MM.1S (cell line): ENCODE measurements at regions not wholly inside any gene's neighbourhood (a gene's known extent, or its start where the extent isn't known, plus 50 kb on each side); places are given as distances from the start of the nearest gene placed in this dataset.

Source experiments
- DNase-seq: peaks from one replicate; pipeline ENCODE4 v3.0.0-alpha.2; 2015
- H2AFZ ChIP-seq: fragments of 300-600 bp; sonication (generic); 2 replicates; pipeline ENCODE4 v1.6.0; 2016; ENCODE audit warnings: antibody characterized with exemption, low read length
- H3F3A ChIP-seq: fragments of 300-600 bp; sonication (generic); 2 replicates; pipeline ENCODE4 v1.6.1; 2016; ENCODE audit warnings: mild to moderate bottlenecking, antibody characterized with exemption, low read length, moderate library complexity, mixed read lengths; ENCODE audit not compliant: insufficient read depth
- H3K27ac ChIP-seq: fragments of 300-600 bp; sonication (generic); 2 replicates; pipeline ENCODE4 v1.5.1; 2016; ENCODE audit warnings: mild to moderate bottlenecking, low read length
- H3K27me3 ChIP-seq: fragments of 300-600 bp; sonication (generic); replicated peaks from 2 replicates; pipeline ENCODE4 v1.6.0; 2016; ENCODE audit warnings: low read length; ENCODE audit not compliant: insufficient read depth
- H3K36me3 ChIP-seq: fragments of 300-600 bp; sonication (generic); replicated peaks from 2 replicates; pipeline ENCODE4 v1.6.1; 2016; ENCODE audit warnings: mild to moderate bottlenecking, low read length, mixed read lengths; ENCODE audit not compliant: insufficient read depth
- H3K4me1 ChIP-seq: fragments of 300-600 bp; sonication (generic); 2 replicates; pipeline ENCODE4 v1.6.1; 2016; ENCODE audit warnings: low read length, mixed read lengths
- H3K4me2 ChIP-seq: fragments of 300-600 bp; sonication (generic); 2 replicates; pipeline ENCODE4 v1.6.0; 2016; ENCODE audit warnings: low read depth, low read length
- H3K4me3 ChIP-seq: fragments of 300-600 bp; sonication (generic); 2 replicates; pipeline ENCODE4 v1.5.1; 2016; ENCODE audit warnings: low read length, mixed read lengths
- H3K79me2 ChIP-seq: fragments of 300-600 bp; sonication (generic); 2 replicates; pipeline ENCODE4 v1.6.1; 2016; ENCODE audit warnings: mixed run types, low read length, mixed read lengths
- H3K9ac ChIP-seq: fragments of 300-600 bp; sonication (generic); 2 replicates; pipeline ENCODE4 v1.6.1; 2016; ENCODE audit warnings: low read length, mixed read lengths
- H3K9me2 ChIP-seq: fragments of 300-600 bp; sonication (generic); replicated peaks from 2 replicates; pipeline ENCODE4 v1.6.1; 2016; ENCODE audit warnings: mild to moderate bottlenecking, low read length, mixed read lengths; ENCODE audit not compliant: insufficient read depth
- H3K9me3 ChIP-seq: fragments of 300-600 bp; sonication (generic); replicated peaks from 2 replicates; pipeline ENCODE4 v1.6.1; 2016; ENCODE audit warnings: mild to moderate bottlenecking, low read length, mixed read lengths; ENCODE audit not compliant: insufficient read depth
- H4K20me1 ChIP-seq: fragments of 300-600 bp; sonication (generic); 2 replicates; pipeline ENCODE4 v1.6.1; 2016; ENCODE audit warnings: mild to moderate bottlenecking, low read length, moderate library complexity, mixed read lengths; ENCODE audit not compliant: insufficient read depth
- EZH2 ChIP-seq: fragments of 300-600 bp; sonication (generic); optimal IDR thresholded peaks from 2 replicates; pipeline ENCODE3; 2017; ENCODE audit warnings: low read depth, mild to moderate bottlenecking, antibody characterized with exemption, low read length, mixed read lengths
- EZH2phosphoT487 ChIP-seq: fragments of 300-600 bp; sonication (generic); IDR thresholded peaks from 2 replicates; pipeline ENCODE4 v1.6.1; 2018; ENCODE audit warnings: antibody characterized with exemption, low read length
- TF ChIP-seq, protein P1 (sequence below): fragments of 300-600 bp; sonication (generic); IDR thresholded peaks from 2 replicates; pipeline ENCODE4 v1.5.1; 2016; ENCODE audit warnings: antibody characterized with exemption, low read length, mixed read lengths

DNA sequence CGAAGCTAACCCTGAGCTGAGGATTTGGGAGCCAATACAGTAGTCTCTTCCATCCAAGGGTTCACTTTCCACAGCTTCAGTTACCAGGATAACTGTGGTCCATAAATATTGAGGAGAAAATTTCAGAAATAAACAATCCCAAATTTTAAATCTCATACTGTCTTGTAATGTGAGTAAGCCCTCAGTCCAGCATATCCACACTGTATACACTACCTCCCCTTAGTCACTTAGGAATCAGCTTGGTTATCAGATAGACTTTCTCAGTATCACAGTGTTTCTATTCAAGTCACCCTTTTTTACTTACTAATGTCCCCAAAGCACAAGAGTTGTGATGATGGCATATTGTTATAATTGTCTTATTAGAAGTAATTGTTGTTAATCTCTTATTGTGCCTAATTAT lies 102.3 kb upstream of the GNG12 start:
- Histone ChIP-seq H3K9ac (no peak overlapping the region), H3K27ac (no peak overlapping the region), H3K36me3 (no peaks in the 10 kb centered on the region), H3K9me3 (no peaks in the 10 kb centered on the region), H3K79me2 (no peaks in the 10 kb centered on the region), H3K4me3 (no peak overlapping the region), H4K20me1 (no peaks in the 10 kb centered on the region), H3K27me3 (no peaks in the 10 kb centered on the region), H2AFZ (no peak overlapping the region), H3K4me2 (no peak overlapping the region), H3K4me1 (no peaks in the 10 kb centered on the region), H3F3A (no peaks in the 10 kb centered on the region), H3K9me2 (no peaks in the 10 kb centered on the region)
- TF ChIP-seq EZH2phosphoT487 (no peak), EZH2 (no peak)
- TF ChIP-seq, protein P1, sequence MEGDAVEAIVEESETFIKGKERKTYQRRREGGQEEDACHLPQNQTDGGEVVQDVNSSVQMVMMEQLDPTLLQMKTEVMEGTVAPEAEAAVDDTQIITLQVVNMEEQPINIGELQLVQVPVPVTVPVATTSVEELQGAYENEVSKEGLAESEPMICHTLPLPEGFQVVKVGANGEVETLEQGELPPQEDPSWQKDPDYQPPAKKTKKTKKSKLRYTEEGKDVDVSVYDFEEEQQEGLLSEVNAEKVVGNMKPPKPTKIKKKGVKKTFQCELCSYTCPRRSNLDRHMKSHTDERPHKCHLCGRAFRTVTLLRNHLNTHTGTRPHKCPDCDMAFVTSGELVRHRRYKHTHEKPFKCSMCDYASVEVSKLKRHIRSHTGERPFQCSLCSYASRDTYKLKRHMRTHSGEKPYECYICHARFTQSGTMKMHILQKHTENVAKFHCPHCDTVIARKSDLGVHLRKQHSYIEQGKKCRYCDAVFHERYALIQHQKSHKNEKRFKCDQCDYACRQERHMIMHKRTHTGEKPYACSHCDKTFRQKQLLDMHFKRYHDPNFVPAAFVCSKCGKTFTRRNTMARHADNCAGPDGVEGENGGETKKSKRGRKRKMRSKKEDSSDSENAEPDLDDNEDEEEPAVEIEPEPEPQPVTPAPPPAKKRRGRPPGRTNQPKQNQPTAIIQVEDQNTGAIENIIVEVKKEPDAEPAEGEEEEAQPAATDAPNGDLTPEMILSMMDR, result no peak
- DNase-seq, result no peak

DNA sequence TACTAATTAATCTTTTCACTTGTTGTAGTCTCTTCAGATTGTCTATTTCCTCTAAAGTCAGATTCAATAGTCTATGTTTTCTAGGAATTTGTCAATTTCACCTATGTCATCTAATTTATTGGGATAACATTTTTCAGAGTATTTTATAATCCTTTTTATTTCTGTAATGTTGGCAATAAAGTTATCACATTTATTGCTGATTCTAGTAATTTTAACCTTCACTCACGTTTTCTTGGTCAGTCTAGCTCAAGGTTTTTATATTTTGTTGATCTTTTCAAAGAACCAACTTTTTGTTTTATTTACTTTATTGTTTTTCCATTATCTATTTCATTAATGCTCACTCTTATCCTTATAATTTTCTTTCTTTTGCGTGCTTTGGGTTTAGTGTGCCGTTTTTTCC lies 97.9 kb upstream of the GNG12 start:
- Histone ChIP-seq H3K36me3 (no peaks in the 10 kb centered on the region), H3K9me2 (no peaks in the 10 kb centered on the region), H4K20me1 (no peaks in the 10 kb centered on the region), H3K4me2 (no peak overlapping the region), H3K27me3 (no peaks in the 10 kb centered on the region), H3F3A (no peaks in the 10 kb centered on the region), H3K9ac (no peak overlapping the region), H3K4me1 (no peaks in the 10 kb centered on the region), H3K9me3 (no peaks in the 10 kb centered on the region), H3K4me3 (no peak overlapping the region), H2AFZ (no peak overlapping the region), H3K79me2 (no peaks in the 10 kb centered on the region), H3K27ac (no peak overlapping the region)
- TF ChIP-seq EZH2phosphoT487 (no peak), EZH2 (no peak)
- TF ChIP-seq, protein P1, result no peak
- no peak for DNase-seq

DNA sequence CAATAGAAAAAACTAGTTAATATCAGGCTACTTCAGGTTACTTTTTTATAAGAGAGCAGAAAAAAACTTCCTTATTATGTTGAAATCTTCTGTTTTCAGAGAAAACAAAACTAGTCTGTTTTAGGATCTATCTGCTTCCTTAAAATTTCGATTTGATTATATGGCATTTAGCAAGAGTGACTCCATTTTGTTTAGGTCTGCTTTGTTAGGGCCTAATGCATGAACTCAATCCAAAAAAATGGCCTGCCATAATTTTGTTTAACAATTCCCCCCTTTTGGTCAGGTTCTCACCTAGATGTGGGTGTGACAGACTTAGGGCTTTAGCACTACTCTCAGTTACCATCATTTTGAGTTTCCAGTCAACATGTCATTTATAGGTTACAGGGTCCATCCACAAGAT lies 89.8 kb upstream of the GNG12 start:
- Histone ChIP-seq H3K9me3 (no peaks in the 10 kb centered on the region), H4K20me1 (no peaks in the 10 kb centered on the region), H3K27me3 (no peaks in the 10 kb centered on the region), H3K9ac (no peak overlapping the region), H3K4me3 (no peak overlapping the region), H3K79me2 (no peaks in the 10 kb centered on the region), H3K4me2 (no peak overlapping the region), H3K36me3 (no peaks in the 10 kb centered on the region), H3K27ac (no peak overlapping the region), H2AFZ (no peak overlapping the region), H3K9me2 (no peaks in the 10 kb centered on the region), H3F3A (no peaks in the 10 kb centered on the region), H3K4me1 (no peaks in the 10 kb centered on the region)
- TF ChIP-seq, protein P1, result no peak
- TF ChIP-seq EZH2 (no peak), EZH2phosphoT487 (no peak)
- DNase-seq, result no peak
